ENCODE measurements at regions not wholly inside any gene's neighbourhood (a gene's known extent, or its start where the extent isn't known, plus 50 kb on each side); places are given as distances from the start of the nearest gene placed in this dataset.

- no peaks in the 10 kb centered on the region for H3K9me3 ChIP-seq
- in situ Hi-C loops (cut with MboI; ENCODE audit: low sequenced_read_pairs in 4 of 4) = loop anchor here in 1 of 4 donors (5.0 kb wide), 1 partner anchor 57 kb away; no protein-coding TSS in a partner anchor
- no peak for DNase-seq
These were observed 62.7 kb upstream of the GSE1 start for GRCh38 chr16:85550422-85550864.

GRCh38 chr16:85550953-85551924, 61.9 kb upstream of the GSE1 start:
- in situ Hi-C loops (cut with MboI; ENCODE audit: low sequenced_read_pairs in 4 of 4) (loop anchor here in 1 of 4 donors (5.0 kb wide), 1 partner anchor 56 kb away; no protein-coding TSS in a partner anchor), intact Hi-C loops (cut with DNase I; ENCODE audit: low total_unique reads) (loop anchor here (10.0 kb wide), 1 partner anchor 266 kb away; no protein-coding TSS in a partner anchor)
- H3K27me3 ChIP-seq = no peaks in the 10 kb centered on the region
- H3K9me3 ChIP-seq = no peaks in the 10 kb centered on the region
- peak in 1 of 5 experiments; percentile 5 for TF ChIP-seq CTCF (IDR thresholded peaks at IDR 0.05 in 4 of 5, conservative IDR thresholded peaks at IDR 0.05 in 1 of 5)
- no peak for TF ChIP-seq POLR2A (IDR thresholded peaks at IDR 0.05)
- no peaks in the 10 kb centered on the region for H3K36me3 ChIP-seq
- peaks cover 14 to 18% of the 10 kb centered on the region in 2 donors for H3K4me1 ChIP-seq
- ATAC-seq (no peak), DNase-seq (no peak)
- H3K27ac ChIP-seq = peak overlapping the region; percentile 63 to 70 (median 67)
- H3K4me3 ChIP-seq = no peak overlapping the region

More at GRCh38 chr16:85550422-85550864, 62.7 kb upstream of the GSE1 start:
- no peaks in the 10 kb centered on the region for H3K27me3 ChIP-seq
- H3K4me3 ChIP-seq = no peak overlapping the region
- no peak for ATAC-seq
- peak overlapping the region; percentile 63 to 70 (median 67) for H3K27ac ChIP-seq
- intact Hi-C loops (cut with DNase I; ENCODE audit: low total_unique reads) = loop anchor here (10.0 kb wide), 1 partner anchor 266 kb away; no protein-coding TSS in a partner anchor
- no peaks in the 10 kb centered on the region for H3K36me3 ChIP-seq
- TF ChIP-seq POLR2A (IDR thresholded peaks at IDR 0.05) (no peak), CTCF (IDR thresholded peaks at IDR 0.05 in 4 of 5, conservative IDR thresholded peaks at IDR 0.05 in 1 of 5) (peak in 4 of 5 experiments; percentile 21 to 43 (median 30))
- H3K4me1 ChIP-seq = peaks cover 14 to 18% of the 10 kb centered on the region in 2 donors

GRCh38 chr16:85552980-85553435, 60.1 kb upstream of the GSE1 start:
- TF ChIP-seq CTCF (IDR thresholded peaks at IDR 0.05 in 4 of 5, conservative IDR thresholded peaks at IDR 0.05 in 1 of 5) = no peak
- TF ChIP-seq POLR2A (IDR thresholded peaks at IDR 0.05) = no peak
- no peak for ATAC-seq

GRCh38 chr16:85553436-85554113, 59.5 kb upstream of the GSE1 start:
- no peaks in the 10 kb centered on the region for H3K9me3 ChIP-seq
- H3K4me3 ChIP-seq = peak overlapping the region; percentile 88 to 98 (median 94)
- intact Hi-C loops (cut with DNase I; ENCODE audit: low total_unique reads) (loop anchor here (1.0 to 10.0 kb wide), 5 partner anchors 58 to 269 kb away; no protein-coding TSS in a partner anchor), in situ Hi-C loops (cut with MboI; ENCODE audit: low sequenced_read_pairs in 4 of 4) (loop anchor here in 1 of 4 donors (5.0 kb wide), 1 partner anchor 54 kb away; no protein-coding TSS in a partner anchor)
- peak overlapping the region; percentile 95 to 96 (median 96) for H3K27ac ChIP-seq
- no peaks in the 10 kb centered on the region for H3K27me3 ChIP-seq
- DNase-seq = peak in 1 of 2 donors; percentile 59
- H3K36me3 ChIP-seq = no peaks in the 10 kb centered on the region
- H3K4me1 ChIP-seq = peaks cover 30 to 31% of the 10 kb centered on the region in 2 donors
- TF ChIP-seq POLR2A (IDR thresholded peaks at IDR 0.05) = peak; percentile 37 to 56
- TF ChIP-seq CTCF (IDR thresholded peaks at IDR 0.05 in 4 of 5, conservative IDR thresholded peaks at IDR 0.05 in 1 of 5) = peak in 4 of 5 experiments; percentile 7 to 39 (median 34)
- peak; percentile 10 to 20 for ATAC-seq

More at GRCh38 chr16:85552980-85553435, 60.1 kb upstream of the GSE1 start:
- DNase-seq = no peak
- Histone ChIP-seq H3K4me1 (peaks cover 24 to 26% of the 10 kb centered on the region in 2 donors), H3K4me3 (peak overlapping the region; percentile 88 to 98 (median 94)), H3K27me3 (no peaks in the 10 kb centered on the region), H3K9me3 (no peaks in the 10 kb centered on the region), H3K27ac (peak overlapping the region; percentile 95 to 96 (median 96)), H3K36me3 (no peaks in the 10 kb centered on the region)
- intact Hi-C loops (cut with DNase I; ENCODE audit: low total_unique reads) = loop anchor here (1.0 to 10.0 kb wide), 3 partner anchors 106 to 268 kb away; no protein-coding TSS in a partner anchor
- in situ Hi-C loops (cut with MboI; ENCODE audit: low sequenced_read_pairs in 4 of 4) = loop anchor here in 1 of 4 donors (5.0 kb wide), 1 partner anchor 54 kb away; no protein-coding TSS in a partner anchor
